B cell (primary cell): ENCODE measurements at regions not wholly inside any gene's neighbourhood (a gene's known extent, or its start where the extent isn't known, plus 50 kb on each side); places are given as distances from the start of the nearest gene placed in this dataset.

Source experiments
- CTCF ChIP-seq: fragments of 200-600 bp; IDR thresholded peaks from one replicate; pipeline ENCODE4 v1.8.0; 2022; ENCODE audit warnings: antibody characterized with exemption, mild to moderate bottlenecking
- EZH2 ChIP-seq: IDR thresholded peaks from 2 replicates; pipeline ENCODE4 v1.6.1; 2012; ENCODE audit warnings: borderline replicate concordance, low read depth, mild to moderate bottlenecking, moderate library complexity, low read length; ENCODE audit not compliant: insufficient read depth, poor library complexity, severe bottlenecking

GRCh38 chr13:53110181-53110580, 81.6 kb downstream of the OLFM4 start:
- TF ChIP-seq EZH2 (no peak), CTCF (no peak)
